ENCODE measurements at regions not wholly inside any gene's neighbourhood (a gene's known extent, or its start where the extent isn't known, plus 50 kb on each side); places are given as distances from the start of the nearest gene placed in this dataset.

GRCh38 chr12:107390414-107390813 lies 295.2 kb upstream of the PWP1 start:
- H3K9ac ChIP-seq (ENCODE audit: insufficient read depth in 1 of 2, low read depth in 2 of 2, low read length in 2 of 2) = no peak overlapping the region
- H3K79me2 ChIP-seq (ENCODE audit: control insufficient read depth, insufficient read depth, low read length) = no peaks in the 10 kb centered on the region
- H3K4me1 ChIP-seq (replicated peaks in 1 of 2; ENCODE audit: control insufficient read depth in 2 of 2, insufficient read depth in 2 of 2, low read length in 2 of 2) = no peaks in the 10 kb centered on the region
- ChIA-PET POLR2A (no interaction called here), CTCF (ENCODE audit: low intra/inter-chr PET ratio) (no interaction called here)
- WGBS (ENCODE audit: insufficient coverage, low coverage, missing lambda C conversion rate) = 0% methylated on average over 2 of the region's 2 CpGs
- DNase-seq (ENCODE audit: extremely low read depth in 1 of 4, low spot score in 3 of 4) (no peak), ATAC-seq (no peak), FAIRE-seq (no peak)
- no peak overlapping the region for H3K4me2 ChIP-seq (ENCODE audit: insufficient read depth, low read length)
- intact Hi-C loops (cut with micrococcal nuclease) (no loop called here), in situ Hi-C loops (cut with MboI) (no loop called here)
- H3K27me3 ChIP-seq (ENCODE audit: control insufficient read depth in 2 of 2, insufficient read depth in 2 of 2, low read length in 2 of 2) = peaks cover 0 to 14% of the 10 kb centered on the region in 2 experiments; a peak in 3 of 5 replicates
- no peak overlapping the region for H3K4me3 ChIP-seq
- H3K9me1 ChIP-seq (ENCODE audit: control insufficient read depth, insufficient read depth, low read length) = no peaks in the 10 kb centered on the region
- H3K36me3 ChIP-seq (ENCODE audit: control insufficient read depth, insufficient read depth, low read length) = no peaks in the 10 kb centered on the region
- no peak overlapping the region for H3K27ac ChIP-seq (ENCODE audit: extremely low read depth, low read depth, low read length)
- no peaks in the 10 kb centered on the region for H4K20me1 ChIP-seq (replicated peaks; ENCODE audit: control insufficient read depth, insufficient read depth, low read length)
- TF ChIP-seq RFX1 (IDR thresholded peaks at IDR 0.05) (no peak), ZC3H8 (IDR thresholded peaks at IDR 0.05) (no peak), CEBPZ (IDR thresholded peaks at IDR 0.05; ENCODE audit: borderline replicate concordance, low read depth, low read length) (no peak), PML (IDR thresholded peaks at IDR 0.05; ENCODE audit: low read length) (no peak), HMGN3 (IDR thresholded peaks at IDR 0.05; ENCODE audit: borderline replicate concordance, extremely low read depth, insufficient read length, low read depth, low read length) (no peak), ZFP1 (CRISPR knock-in tag; IDR thresholded peaks at IDR 0.05) (no peak), RAD51 (IDR thresholded peaks at IDR 0.05; ENCODE audit: borderline replicate concordance, low read depth) (no peak), FIP1L1 (IDR thresholded peaks at IDR 0.05; ENCODE audit: low read depth, low read length, poor library complexity, severe bottlenecking) (no peak), GATAD2A (IDR thresholded peaks at IDR 0.05) (no peak), NRF1 (conservative IDR thresholded peaks at IDR 0.05 in 1 of 2, IDR thresholded peaks at IDR 0.05 in 1 of 2) (no peak), CREBBP (IDR thresholded peaks at IDR 0.05; ENCODE audit: low read depth, low read length) (no peak), PHB (CRISPR knock-in tag; IDR thresholded peaks at IDR 0.05) (no peak), MTA3 (IDR thresholded peaks at IDR 0.05; ENCODE audit: borderline replicate concordance) (no peak)
- no TSS peak for BruUV-seq (replicated peaks)
- H2AFZ ChIP-seq (ENCODE audit: low read depth, low read length) = no peak overlapping the region
- H3K9me3 ChIP-seq (replicated peaks; ENCODE audit: control insufficient read depth, insufficient read depth, low read depth, low read length) = no peaks in the 10 kb centered on the region
